ENCODE measurements at regions not wholly inside any gene's neighbourhood (a gene's known extent, or its start where the extent isn't known, plus 50 kb on each side); places are given as distances from the start of the nearest gene placed in this dataset.
A peak's percentile ranks its signal among the peaks of the same experiment; 100 is the strongest.

- Mint-ChIP-seq H3K27me3 (ENCODE audit: unreplicated experiment) (no peaks in the 10 kb centered on the region), H3K9me3 (ENCODE audit: low read depth, unreplicated experiment) (no peaks in the 10 kb centered on the region), H3K27ac (ENCODE audit: unreplicated experiment) (peak overlapping the region; percentile 66), H3K36me3 (ENCODE audit: insufficient read depth, unreplicated experiment) (peaks cover 95% of the 10 kb centered on the region), H3K4me3 (ENCODE audit: low read depth, unreplicated experiment) (no peak overlapping the region), H3K4me1 (ENCODE audit: low read depth, unreplicated experiment) (peaks cover 52% of the 10 kb centered on the region)
- no peak for TF ChIP-seq CTCF (IDR thresholded peaks at IDR 0.05; ENCODE audit: unreplicated experiment)
- BruUV-seq (replicated peaks) = no TSS peak
- intact Hi-C loops (cut with micrococcal nuclease; ENCODE audit: unreplicated experiment) = no loop called here
- CTCF ChIA-PET = no interaction called here
- DNase-seq = no peak
Observed at GRCh38 chr22:46090036-46090591, 60.2 kb upstream of the PPARA start.

GRCh38 chr22:46090631-46091201 lies 59.6 kb upstream of the PPARA start:
- Mint-ChIP-seq H3K27ac (ENCODE audit: unreplicated experiment) (peak overlapping the region; percentile 66), H3K9me3 (ENCODE audit: low read depth, unreplicated experiment) (no peaks in the 10 kb centered on the region), H3K4me3 (ENCODE audit: low read depth, unreplicated experiment) (no peak overlapping the region), H3K36me3 (ENCODE audit: insufficient read depth, unreplicated experiment) (peaks cover 89% of the 10 kb centered on the region), H3K27me3 (ENCODE audit: unreplicated experiment) (no peaks in the 10 kb centered on the region), H3K4me1 (ENCODE audit: low read depth, unreplicated experiment) (peaks cover 52% of the 10 kb centered on the region)
- DNase-seq = no peak
- no peak for TF ChIP-seq CTCF (IDR thresholded peaks at IDR 0.05; ENCODE audit: unreplicated experiment)
- CTCF ChIA-PET = no interaction called here
- intact Hi-C loops (cut with micrococcal nuclease; ENCODE audit: unreplicated experiment) = no loop called here
- no TSS peak for BruUV-seq (replicated peaks)

GRCh38 chr22:46091277-46091977 lies 58.9 kb upstream of the PPARA start:
- Mint-ChIP-seq H3K4me1 (ENCODE audit: low read depth, unreplicated experiment) (peaks cover 45% of the 10 kb centered on the region), H3K27ac (ENCODE audit: unreplicated experiment) (peak overlapping the region; percentile 66), H3K9me3 (ENCODE audit: low read depth, unreplicated experiment) (no peaks in the 10 kb centered on the region), H3K36me3 (ENCODE audit: insufficient read depth, unreplicated experiment) (peaks cover 84% of the 10 kb centered on the region), H3K4me3 (ENCODE audit: low read depth, unreplicated experiment) (no peak overlapping the region), H3K27me3 (ENCODE audit: unreplicated experiment) (no peaks in the 10 kb centered on the region)
- CTCF ChIA-PET = no interaction called here
- intact Hi-C loops (cut with micrococcal nuclease; ENCODE audit: unreplicated experiment) = no loop called here
- BruUV-seq (replicated peaks) = no TSS peak
- no peak for TF ChIP-seq CTCF (IDR thresholded peaks at IDR 0.05; ENCODE audit: unreplicated experiment)
- no peak for DNase-seq

GRCh38 chr22:46092011-46092410 lies 58.3 kb upstream of the PPARA start:
- no TSS peak for BruUV-seq (replicated peaks)
- H3K9me3 Mint-ChIP-seq (ENCODE audit: low read depth, unreplicated experiment) = no peaks in the 10 kb centered on the region
- TF ChIP-seq CTCF (IDR thresholded peaks at IDR 0.05; ENCODE audit: unreplicated experiment) = no peak
- no peaks in the 10 kb centered on the region for H3K27me3 Mint-ChIP-seq (ENCODE audit: unreplicated experiment)
- H3K27ac Mint-ChIP-seq (ENCODE audit: unreplicated experiment) = no peak overlapping the region
- H3K36me3 Mint-ChIP-seq (ENCODE audit: insufficient read depth, unreplicated experiment) = peaks cover 84% of the 10 kb centered on the region
- no peak overlapping the region for H3K4me3 Mint-ChIP-seq (ENCODE audit: low read depth, unreplicated experiment)
- DNase-seq = no peak
- intact Hi-C loops (cut with micrococcal nuclease; ENCODE audit: unreplicated experiment) = no loop called here
- CTCF ChIA-PET = no interaction called here
- peaks cover 39% of the 10 kb centered on the region for H3K4me1 Mint-ChIP-seq (ENCODE audit: low read depth, unreplicated experiment)

Measured in Calu3 (cell line).